ENCODE measurements at regions not wholly inside any gene's neighbourhood (a gene's known extent, or its start where the extent isn't known, plus 50 kb on each side); places are given as distances from the start of the nearest gene placed in this dataset.

DNA sequence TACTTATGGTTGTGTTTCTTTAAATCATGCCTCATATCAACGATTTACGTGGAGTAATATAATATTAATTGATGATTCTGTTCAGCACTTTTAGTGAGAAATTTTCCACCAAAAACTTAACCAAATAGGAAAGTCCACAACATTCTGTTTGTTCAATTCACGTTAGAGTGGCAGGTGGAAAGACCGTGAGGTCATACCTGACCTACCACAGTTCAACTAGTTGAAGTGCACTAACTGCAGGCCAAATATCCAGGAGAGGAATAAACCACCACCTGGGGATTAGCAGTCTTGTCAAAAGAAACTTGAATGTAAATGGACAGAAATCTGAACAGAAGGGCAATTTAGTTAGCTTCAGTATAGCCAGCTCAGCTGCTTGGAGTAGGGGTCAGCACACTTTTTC is 577.7 kb downstream of the KIF4B start:
- Histone ChIP-seq H3K4me1 (ENCODE audit: low read length) (no peaks in the 10 kb centered on the region), H3K9me3 (replicated peaks; ENCODE audit: insufficient read depth, low read length) (no peaks in the 10 kb centered on the region), H3K36me3 (replicated peaks; ENCODE audit: insufficient read depth, low read length) (no peaks in the 10 kb centered on the region), H4K20me1 (ENCODE audit: insufficient read depth, low read length) (no peaks in the 10 kb centered on the region), H3K79me2 (ENCODE audit: low read length) (no peaks in the 10 kb centered on the region), H3F3A (ENCODE audit: insufficient read depth, low read length) (no peaks in the 10 kb centered on the region), H2AFZ (ENCODE audit: low read length) (no peak overlapping the region), H3K9ac (ENCODE audit: low read length) (no peak overlapping the region), H3K27ac (ENCODE audit: low read length) (no peak overlapping the region), H3K4me3 (ENCODE audit: low read length) (no peak overlapping the region), H3K27me3 (replicated peaks; ENCODE audit: insufficient read depth, low read length) (no peaks in the 10 kb centered on the region), H3K9me2 (replicated peaks; ENCODE audit: insufficient read depth, low read length) (no peaks in the 10 kb centered on the region), H3K4me2 (ENCODE audit: low read depth, low read length) (no peak overlapping the region)
- DNase-seq: no peak
- no peak for TF ChIP-seq EZH2phosphoT487 (IDR thresholded peaks at IDR 0.05; ENCODE audit: low read length)
- TF ChIP-seq, protein P1, sequence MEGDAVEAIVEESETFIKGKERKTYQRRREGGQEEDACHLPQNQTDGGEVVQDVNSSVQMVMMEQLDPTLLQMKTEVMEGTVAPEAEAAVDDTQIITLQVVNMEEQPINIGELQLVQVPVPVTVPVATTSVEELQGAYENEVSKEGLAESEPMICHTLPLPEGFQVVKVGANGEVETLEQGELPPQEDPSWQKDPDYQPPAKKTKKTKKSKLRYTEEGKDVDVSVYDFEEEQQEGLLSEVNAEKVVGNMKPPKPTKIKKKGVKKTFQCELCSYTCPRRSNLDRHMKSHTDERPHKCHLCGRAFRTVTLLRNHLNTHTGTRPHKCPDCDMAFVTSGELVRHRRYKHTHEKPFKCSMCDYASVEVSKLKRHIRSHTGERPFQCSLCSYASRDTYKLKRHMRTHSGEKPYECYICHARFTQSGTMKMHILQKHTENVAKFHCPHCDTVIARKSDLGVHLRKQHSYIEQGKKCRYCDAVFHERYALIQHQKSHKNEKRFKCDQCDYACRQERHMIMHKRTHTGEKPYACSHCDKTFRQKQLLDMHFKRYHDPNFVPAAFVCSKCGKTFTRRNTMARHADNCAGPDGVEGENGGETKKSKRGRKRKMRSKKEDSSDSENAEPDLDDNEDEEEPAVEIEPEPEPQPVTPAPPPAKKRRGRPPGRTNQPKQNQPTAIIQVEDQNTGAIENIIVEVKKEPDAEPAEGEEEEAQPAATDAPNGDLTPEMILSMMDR (IDR thresholded peaks at IDR 0.05; ENCODE audit: low read length): no peak
- no peak for TF ChIP-seq EZH2 (optimal IDR thresholded peaks at IDR 0.05; ENCODE audit: low read depth, low read length)

DNA sequence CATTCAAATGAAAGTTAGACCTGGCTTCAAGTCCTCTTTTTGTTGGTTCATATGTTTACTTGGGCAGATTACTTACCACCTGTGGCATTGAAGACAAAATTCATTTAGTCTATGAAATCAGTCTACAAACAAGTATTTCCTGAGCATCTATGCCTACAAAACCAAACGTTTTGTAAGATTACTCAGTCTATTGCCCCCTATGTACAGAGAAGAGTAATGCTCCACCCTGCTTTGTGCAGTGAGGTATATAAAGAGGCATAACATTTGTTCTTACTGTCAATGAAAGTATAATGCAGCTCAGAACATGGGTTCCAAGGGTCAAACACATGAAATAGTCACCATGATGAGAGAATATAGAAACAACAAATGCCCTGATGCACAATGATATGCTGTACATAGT is 580.7 kb downstream of the KIF4B start:
- Histone ChIP-seq H3K27me3 (replicated peaks; ENCODE audit: insufficient read depth, low read length) (no peaks in the 10 kb centered on the region), H3K4me1 (ENCODE audit: low read length) (no peaks in the 10 kb centered on the region), H3K4me2 (ENCODE audit: low read depth, low read length) (no peak overlapping the region), H3F3A (ENCODE audit: insufficient read depth, low read length) (no peaks in the 10 kb centered on the region), H3K27ac (ENCODE audit: low read length) (no peak overlapping the region), H3K9me3 (replicated peaks; ENCODE audit: insufficient read depth, low read length) (no peaks in the 10 kb centered on the region), H3K9ac (ENCODE audit: low read length) (no peak overlapping the region), H4K20me1 (ENCODE audit: insufficient read depth, low read length) (no peaks in the 10 kb centered on the region), H3K36me3 (replicated peaks; ENCODE audit: insufficient read depth, low read length) (no peaks in the 10 kb centered on the region), H3K4me3 (ENCODE audit: low read length) (no peak overlapping the region), H3K79me2 (ENCODE audit: low read length) (no peaks in the 10 kb centered on the region), H3K9me2 (replicated peaks; ENCODE audit: insufficient read depth, low read length) (no peaks in the 10 kb centered on the region), H2AFZ (ENCODE audit: low read length) (no peak overlapping the region)
- DNase-seq: no peak
- TF ChIP-seq, protein P1 (IDR thresholded peaks at IDR 0.05; ENCODE audit: low read length): no peak
- TF ChIP-seq EZH2 (optimal IDR thresholded peaks at IDR 0.05; ENCODE audit: low read depth, low read length) (no peak), EZH2phosphoT487 (IDR thresholded peaks at IDR 0.05; ENCODE audit: low read length) (no peak)

DNA sequence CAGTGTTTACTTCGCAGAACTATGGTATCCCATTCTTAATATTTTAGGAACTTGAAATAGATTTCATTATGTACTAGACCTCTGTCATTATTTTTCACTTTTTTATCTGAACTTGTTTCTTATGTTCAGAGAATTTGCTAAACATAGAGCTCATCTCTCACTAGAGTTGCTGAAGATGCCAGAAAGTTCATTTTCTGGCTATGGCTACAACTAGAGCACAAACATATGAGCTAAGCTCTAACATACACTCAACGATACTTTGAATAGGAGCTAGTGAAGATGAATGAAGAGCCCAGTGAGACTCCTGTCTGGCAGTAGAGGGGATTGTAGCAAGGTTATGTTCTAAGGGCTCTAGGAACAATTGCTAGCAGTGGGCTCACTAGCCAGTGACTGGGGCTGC is 582.2 kb downstream of the KIF4B start:
- H3K4me3 ChIP-seq (ENCODE audit: low read length): no peak overlapping the region
- H3K79me2 ChIP-seq (ENCODE audit: low read length): no peaks in the 10 kb centered on the region
- H3K9me3 ChIP-seq (replicated peaks; ENCODE audit: insufficient read depth, low read length): no peaks in the 10 kb centered on the region
- H3K27ac ChIP-seq (ENCODE audit: low read length): no peak overlapping the region
- H3K27me3 ChIP-seq (replicated peaks; ENCODE audit: insufficient read depth, low read length): no peaks in the 10 kb centered on the region
- H2AFZ ChIP-seq (ENCODE audit: low read length): no peak overlapping the region
- no peaks in the 10 kb centered on the region for H3K9me2 ChIP-seq (replicated peaks; ENCODE audit: insufficient read depth, low read length)
- no peak for DNase-seq
- H3K36me3 ChIP-seq (replicated peaks; ENCODE audit: insufficient read depth, low read length): no peaks in the 10 kb centered on the region
- H3K4me1 ChIP-seq (ENCODE audit: low read length): no peaks in the 10 kb centered on the region
- no peaks in the 10 kb centered on the region for H4K20me1 ChIP-seq (ENCODE audit: insufficient read depth, low read length)
- TF ChIP-seq EZH2phosphoT487 (IDR thresholded peaks at IDR 0.05; ENCODE audit: low read length) (no peak), EZH2 (optimal IDR thresholded peaks at IDR 0.05; ENCODE audit: low read depth, low read length) (no peak)
- TF ChIP-seq, protein P1 (IDR thresholded peaks at IDR 0.05; ENCODE audit: low read length): no peak
- no peak overlapping the region for H3K4me2 ChIP-seq (ENCODE audit: low read depth, low read length)
- H3K9ac ChIP-seq (ENCODE audit: low read length): no peak overlapping the region
- no peaks in the 10 kb centered on the region for H3F3A ChIP-seq (ENCODE audit: insufficient read depth, low read length)

All from MM.1S (cell line).